Keratinocyte (primary cell): ENCODE measurements at regions not wholly inside any gene's neighbourhood (a gene's known extent, or its start where the extent isn't known, plus 50 kb on each side); places are given as distances from the start of the nearest gene placed in this dataset.

Experiments used
- CTCF ChIP-seq, 3 experiments: IDR thresholded peaks in 1 of 3; conservative IDR thresholded peaks in 1 of 3; optimal IDR thresholded peaks in 1 of 3; 2 replicates in 2 of 3; 3 replicates in 1 of 3; pipeline versions ENCODE3 to v1.5.1; 2011; ENCODE audit warnings: low read length in 3 of 3, mild to moderate bottlenecking in 3 of 3, moderate library complexity in 2 of 3, control low read depth in 1 of 3, inconsistent platforms in 1 of 3; ENCODE audit not compliant: insufficient read depth in 2 of 3; ENCODE audit errors: extremely low read depth in 1 of 3
- EZH2 ChIP-seq: IDR thresholded peaks from one replicate; pipeline ENCODE4 v1.6.1; 2012; ENCODE audit warnings: inconsistent platforms, mild to moderate bottlenecking, low read length, moderate library complexity

DNA sequence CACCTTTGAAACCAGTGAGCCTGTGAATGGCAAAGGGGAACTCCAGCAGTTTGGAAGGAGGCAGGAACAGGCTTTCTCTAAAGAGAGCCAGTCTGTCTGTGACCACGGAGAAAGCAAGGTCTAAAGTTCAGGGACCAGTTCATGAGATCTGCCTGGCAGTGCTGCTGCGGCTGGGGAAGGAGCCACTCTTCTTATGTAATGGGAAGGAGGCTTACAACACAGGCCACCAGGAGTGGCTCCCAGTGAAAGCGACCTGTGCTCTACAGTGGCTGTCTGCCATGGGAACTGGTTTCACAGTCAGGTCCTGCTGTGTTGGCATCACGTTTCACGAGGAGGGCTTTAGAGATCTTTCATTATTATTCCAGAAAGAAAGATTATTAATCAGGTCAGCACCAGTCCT lies 291.9 kb upstream of the PRDM1 start:
- TF ChIP-seq CTCF (optimal IDR thresholded peaks at IDR 0.05 in 1 of 3, IDR thresholded peaks at IDR 0.05 in 1 of 3, conservative IDR thresholded peaks at IDR 0.05 in 1 of 3; ENCODE audit: extremely low read depth in 1 of 3, insufficient read depth in 2 of 3, low read length in 3 of 3) (no peak), EZH2 (no peak)
